CD14-positive monocyte (primary cell): ENCODE measurements at regions not wholly inside any gene's neighbourhood (a gene's known extent, or its start where the extent isn't known, plus 50 kb on each side); places are given as distances from the start of the nearest gene placed in this dataset.
"Not testable (repeated sequence)": the region's sequence is repeated elsewhere in the genome, so short reads cannot be mapped to it uniquely, and the experiment has no call there.

Experiments
- DNase-seq, 3 donors: peaks; one replicate each; pipeline ENCODE4 v3.0.0-alpha.2; 2011 to 2022
- H2AFZ ChIP-seq: 2 replicates; pipeline ENCODE4 v1.6.0; 2012; ENCODE audit warnings: mild to moderate bottlenecking, low read depth, low read length, inconsistent platforms; ENCODE audit not compliant: insufficient read depth, poor library complexity, severe bottlenecking
- H3K27ac ChIP-seq, 2 donors: 1 replicate in 1 of 2; 2 replicates in 1 of 2; pipeline ENCODE4 v1.5.1; 2012 to 2013; ENCODE audit warnings: low read length in 2 of 2, control low read depth in 1 of 2, inconsistent platforms in 1 of 2, low read depth in 1 of 2, mild to moderate bottlenecking in 1 of 2
- H3K27me3 ChIP-seq, 2 donors: one replicate each; pipeline versions ENCODE4 v1.6.0 to v1.6.1; 2011 to 2013; ENCODE audit warnings: low read length in 2 of 2; ENCODE audit not compliant: control insufficient read depth in 2 of 2, insufficient read depth in 2 of 2
- H3K36me3 ChIP-seq, 2 donors: replicated peaks in 1 of 2; 1 replicate in 1 of 2; 2 replicates in 1 of 2; pipeline versions ENCODE4 v1.5.1 to v1.6.1; 2012 to 2013; ENCODE audit warnings: low read length in 2 of 2, control low read depth in 1 of 2, inconsistent platforms in 1 of 2, mild to moderate bottlenecking in 1 of 2; ENCODE audit not compliant: insufficient read depth in 2 of 2, control insufficient read depth in 1 of 2
- H3K4me1 ChIP-seq, 2 donors: 1 replicate in 1 of 2; 2 replicates in 1 of 2; pipeline versions ENCODE4 v1.5.1 to v1.6.1; 2012 to 2013; ENCODE audit warnings: low read length in 2 of 2, control low read depth in 1 of 2, inconsistent platforms in 1 of 2, mild to moderate bottlenecking in 1 of 2, moderate library complexity in 1 of 2; ENCODE audit not compliant: insufficient read depth in 2 of 2, control insufficient read depth in 1 of 2
- H3K4me2 ChIP-seq: replicated peaks from 2 replicates; pipeline ENCODE3; 2012; ENCODE audit warnings: low read length, moderate library complexity, mild to moderate bottlenecking; ENCODE audit not compliant: poor library complexity, severe bottlenecking; ENCODE audit errors: extremely low read depth
- H3K4me3 ChIP-seq, 3 experiments: fragments of 200-600 bp in 1 of 3; sonication (generic) in 1 of 3; replicated peaks in 1 of 3; 1 replicate in 2 of 3; 2 replicates in 1 of 3; pipeline ENCODE4 v1.5.1; 2011 to 2013; ENCODE audit warnings: low read length in 3 of 3, mild to moderate bottlenecking in 3 of 3, control low read depth in 2 of 3, low read depth in 2 of 3, inconsistent platforms in 1 of 3, moderate library complexity in 1 of 3
- H3K79me2 ChIP-seq: 2 replicates; pipeline ENCODE4 v1.6.0; 2012; ENCODE audit warnings: mild to moderate bottlenecking, control low read depth, inconsistent platforms, low read length, moderate library complexity; ENCODE audit not compliant: insufficient read depth
- H3K9ac ChIP-seq: 2 replicates; pipeline ENCODE4 v1.6.0; 2017; ENCODE audit warnings: low read length, mild to moderate bottlenecking; ENCODE audit not compliant: insufficient read depth, poor library complexity, severe bottlenecking
- H3K9me3 ChIP-seq, 2 donors: replicated peaks in 1 of 2; 1 replicate in 1 of 2; 2 replicates in 1 of 2; pipeline versions ENCODE4 v1.5.1 to v1.6.1; 2012 to 2013; ENCODE audit warnings: low read length in 2 of 2, control low read depth in 1 of 2; ENCODE audit not compliant: control insufficient read depth in 1 of 2, insufficient read depth in 1 of 2
- H4K20me1 ChIP-seq: 2 replicates; pipeline ENCODE4 v1.6.0; 2012; ENCODE audit warnings: mild to moderate bottlenecking, low read length, control low read depth, moderate library complexity; ENCODE audit not compliant: insufficient read depth
- H3K27ac Mint-ChIP-seq, 7 donors: one replicate each; pipeline ENCODE4 v1.8.0; 2020; ENCODE audit warnings: mild to moderate bottlenecking in 7 of 7, mixed read lengths in 7 of 7, moderate library complexity in 6 of 7, inconsistent platforms in 2 of 7
- H3K27me3 Mint-ChIP-seq, 3 donors: one replicate each; pipeline ENCODE4 v1.8.0; 2021 to 2022; ENCODE audit warnings: low read depth in 3 of 3, mild to moderate bottlenecking in 3 of 3, mixed read lengths in 3 of 3, moderate library complexity in 3 of 3, inconsistent platforms in 1 of 3
- H3K36me3 Mint-ChIP-seq, 2 donors: one replicate each; pipeline ENCODE4 v1.8.0; 2020; ENCODE audit warnings: mixed read lengths in 2 of 2, inconsistent platforms in 1 of 2, mild to moderate bottlenecking in 1 of 2
- H3K4me1 Mint-ChIP-seq: one replicate; pipeline ENCODE4 v1.8.0; 2020; ENCODE audit warnings: mild to moderate bottlenecking, mixed read lengths
- H3K4me3 Mint-ChIP-seq, 2 donors: one replicate each; pipeline ENCODE4 v1.8.0; 2020; ENCODE audit warnings: mild to moderate bottlenecking in 2 of 2, mixed read lengths in 2 of 2, moderate library complexity in 1 of 2
- H3K9me3 Mint-ChIP-seq, 7 donors: one replicate each; pipeline ENCODE4 v1.8.0; 2020 to 2022; ENCODE audit warnings: mixed read lengths in 7 of 7, mild to moderate bottlenecking in 6 of 7, moderate library complexity in 6 of 7, inconsistent platforms in 2 of 7
- CTCF ChIP-seq: fragments of 200-600 bp; IDR thresholded peaks from one replicate; pipeline ENCODE4 v1.8.0; 2022; ENCODE audit warnings: antibody characterized with exemption, mild to moderate bottlenecking
- WGBS: methylation state at CpG from one replicate; pipeline ENCODE4 v1.1.5; 2013; ENCODE audit warnings: missing lambda C conversion rate; ENCODE audit not compliant: insufficient coverage; 5-methylcytosine and 5-hydroxymethylcytosine counted together
- intact Hi-C, 2 donors: fragments of 100-400 bp; cut with micrococcal nuclease; formaldehyde crosslinking; loops; one replicate each; pipeline versions ENCODE4 v1.15.0 to v1.15.1; 2023

GRCh38 chr14:105744213-105744787 is 217.9 kb downstream of the TMEM121 start:
- WGBS, result 91% methylated on average over 5 of the region's 10 CpGs
- not testable (repeated sequence) for H3K4me1 Mint-ChIP-seq, H3K9ac ChIP-seq, H3K9me3 Mint-ChIP-seq, H3K79me2 ChIP-seq, H3K9me3 ChIP-seq, H3K4me2 ChIP-seq, H3K27me3 ChIP-seq, H3K36me3 Mint-ChIP-seq, H3K27me3 Mint-ChIP-seq, H3K4me3 Mint-ChIP-seq, H3K27ac ChIP-seq, DNase-seq, H4K20me1 ChIP-seq, H2AFZ ChIP-seq, H3K27ac Mint-ChIP-seq, H3K4me3 ChIP-seq, H3K4me1 ChIP-seq, H3K36me3 ChIP-seq
- intact Hi-C loops, result loop anchor here in 1 of 2 donors (5.0 kb wide), 1 partner anchor 77 kb away; no protein-coding TSS in a partner anchor

- Histone ChIP-seq H3K27ac (no peak overlapping the region), H4K20me1 (no peaks in the 10 kb centered on the region), H2AFZ (no peak overlapping the region), H3K27me3 (no peaks in the 10 kb centered on the region), H3K9me3 (no peaks in the 10 kb centered on the region), H3K4me2 (no peak overlapping the region), H3K36me3 (no peaks in the 10 kb centered on the region), H3K9ac (no peak overlapping the region), H3K4me3 (no peak overlapping the region), H3K79me2 (no peaks in the 10 kb centered on the region), H3K4me1 (no peaks in the 10 kb centered on the region)
- WGBS, result 86% methylated on average over 6 of the region's 6 CpGs
- no peaks in the 10 kb centered on the region for H3K4me1 Mint-ChIP-seq
- H3K36me3 Mint-ChIP-seq, result no peaks in the 10 kb centered on the region
- H3K27ac Mint-ChIP-seq, result peak overlapping the region in 1 of 7 donors; percentile 5
- peak overlapping the region in 1 of 2 donors; percentile 34 for H3K4me3 Mint-ChIP-seq
- intact Hi-C loops, result no loop called here
- DNase-seq, result no peak
- H3K27me3 Mint-ChIP-seq, result peaks cover 0 to 3% (median 1%) of the 10 kb centered on the region in 3 donors
- H3K9me3 Mint-ChIP-seq, result no peaks in the 10 kb centered on the region
- no peak for TF ChIP-seq CTCF
Measured at GRCh38 chr14:105745433-105746123, 219.2 kb downstream of the TMEM121 start.
